Right lobe of liver (tissue), 6 donors: ENCODE measurements at regions not wholly inside any gene's neighbourhood (a gene's known extent, or its start where the extent isn't known, plus 50 kb on each side); places are given as distances from the start of the nearest gene placed in this dataset.

Experiments
- ATAC-seq, 4 donors: fragments of 200-7000 bp; cut with Tn5 transposase; one replicate each; pipeline ENCODE4 v1.9.1; 2020; ENCODE audit warnings: mild to moderate bottlenecking in 4 of 4, moderate library complexity in 4 of 4
- DNase-seq, 3 donors: peaks; one replicate each; pipeline ENCODE4 v3.0.0-alpha.2; 2020
- H3K27ac ChIP-seq, 3 donors: fragments of 200-600 bp; one replicate each; pipeline ENCODE4 v1.8.0; 2022
- H3K27me3 ChIP-seq, 2 donors: fragments of 200-600 bp; one replicate each; pipeline ENCODE4 v1.8.0; 2022
- H3K36me3 ChIP-seq, 4 donors: fragments of 200-600 bp; sonication (generic) in 1 of 4; one replicate each; pipeline versions ENCODE4 v1.5.1 to v1.8.0; 2017 to 2022; ENCODE audit warnings: control low read depth in 1 of 4
- H3K4me1 ChIP-seq, 4 donors: fragments of 200-600 bp; sonication (generic) in 1 of 4; one replicate each; pipeline versions ENCODE4 v1.5.1 to v1.8.0; 2017 to 2022; ENCODE audit warnings: control low read depth in 1 of 4
- H3K4me3 ChIP-seq, 3 donors: fragments of 200-600 bp; one replicate each; pipeline ENCODE4 v1.8.0; 2022
- H3K9me3 ChIP-seq, 4 donors: fragments of 200-600 bp; sonication (generic) in 1 of 4; one replicate each; pipeline versions ENCODE4 v1.5.1 to v1.8.0; 2017 to 2022; ENCODE audit warnings: control low read depth in 1 of 4
- POLR2A ChIP-seq: fragments of 450-650 bp; IDR thresholded peaks from one replicate; pipeline ENCODE4 v1.6.1; 2017; ENCODE audit warnings: antibody characterized with exemption, mild to moderate bottlenecking
- WGBS: methylation state at CpG from one replicate; pipeline ENCODE4 v1.1.6; 2018; ENCODE audit warnings: low coverage, low lambda C conversion rate; ENCODE audit not compliant: insufficient coverage; ENCODE audit errors: missing lambda C conversion rate; 5-methylcytosine and 5-hydroxymethylcytosine counted together
- intact Hi-C, 2 donors: fragments of 100-400 bp; cut with DNase I; formaldehyde crosslinking; loops; one replicate each; pipeline versions ENCODE4 v1.11.2 to v1.14.1; 2022
- TF ChIP-seq, protein P1 (sequence below), 4 donors: fragments of 200-600 bp in 3 of 4; fragments of 450-650 bp in 1 of 4; IDR thresholded peaks; one replicate each; pipeline versions ENCODE4 v1.5.1 to v1.8.0; 2016 to 2022; ENCODE audit warnings: antibody characterized with exemption in 4 of 4, mild to moderate bottlenecking in 2 of 4
- donor health status: DM: no; HTN: yes; CAD: no.
- donor health status: DM: no; HTN: no; CAD: no.
- donor health status: DM: no; HTN: no; CAD: no.
- donor health status: DM: no; HTN: yes; CAD: no.
- donor health status: DM: no; HTN: yes; CAD: no.

DNA sequence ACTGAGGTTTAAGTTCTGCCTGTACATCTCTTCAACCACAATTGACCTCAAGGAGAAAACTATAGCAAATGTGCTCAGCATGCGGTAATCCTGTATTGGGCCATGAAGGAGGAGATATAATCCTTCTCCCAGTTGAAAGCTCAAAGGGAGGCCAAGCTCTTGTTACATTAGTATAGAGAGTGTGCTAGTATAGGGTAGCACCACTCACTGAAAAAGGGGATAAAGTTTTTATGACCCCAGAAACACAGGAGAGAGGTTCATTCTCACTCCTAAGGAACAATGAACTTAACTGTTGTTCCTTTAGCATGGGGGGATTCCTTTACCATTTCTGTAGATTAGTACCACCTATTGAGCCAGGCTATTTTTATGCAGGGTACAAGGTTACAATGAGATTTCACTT lies 267.7 kb downstream of the LRRIQ3 start:
- H3K9me3 ChIP-seq: no peaks in the 10 kb centered on the region
- no peaks in the 10 kb centered on the region for H3K27me3 ChIP-seq
- WGBS: 69% methylated on average over 1 of the region's 1 CpG
- H3K27ac ChIP-seq: no peak overlapping the region
- no peak for DNase-seq
- TF ChIP-seq, protein P1, sequence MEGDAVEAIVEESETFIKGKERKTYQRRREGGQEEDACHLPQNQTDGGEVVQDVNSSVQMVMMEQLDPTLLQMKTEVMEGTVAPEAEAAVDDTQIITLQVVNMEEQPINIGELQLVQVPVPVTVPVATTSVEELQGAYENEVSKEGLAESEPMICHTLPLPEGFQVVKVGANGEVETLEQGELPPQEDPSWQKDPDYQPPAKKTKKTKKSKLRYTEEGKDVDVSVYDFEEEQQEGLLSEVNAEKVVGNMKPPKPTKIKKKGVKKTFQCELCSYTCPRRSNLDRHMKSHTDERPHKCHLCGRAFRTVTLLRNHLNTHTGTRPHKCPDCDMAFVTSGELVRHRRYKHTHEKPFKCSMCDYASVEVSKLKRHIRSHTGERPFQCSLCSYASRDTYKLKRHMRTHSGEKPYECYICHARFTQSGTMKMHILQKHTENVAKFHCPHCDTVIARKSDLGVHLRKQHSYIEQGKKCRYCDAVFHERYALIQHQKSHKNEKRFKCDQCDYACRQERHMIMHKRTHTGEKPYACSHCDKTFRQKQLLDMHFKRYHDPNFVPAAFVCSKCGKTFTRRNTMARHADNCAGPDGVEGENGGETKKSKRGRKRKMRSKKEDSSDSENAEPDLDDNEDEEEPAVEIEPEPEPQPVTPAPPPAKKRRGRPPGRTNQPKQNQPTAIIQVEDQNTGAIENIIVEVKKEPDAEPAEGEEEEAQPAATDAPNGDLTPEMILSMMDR (IDR thresholded peaks at IDR 0.05): no peak
- TF ChIP-seq POLR2A: no peak
- intact Hi-C loops: no loop called here
- H3K36me3 ChIP-seq: no peaks in the 10 kb centered on the region
- no peaks in the 10 kb centered on the region for H3K4me1 ChIP-seq
- no peak overlapping the region for H3K4me3 ChIP-seq
- no peak for ATAC-seq

DNA sequence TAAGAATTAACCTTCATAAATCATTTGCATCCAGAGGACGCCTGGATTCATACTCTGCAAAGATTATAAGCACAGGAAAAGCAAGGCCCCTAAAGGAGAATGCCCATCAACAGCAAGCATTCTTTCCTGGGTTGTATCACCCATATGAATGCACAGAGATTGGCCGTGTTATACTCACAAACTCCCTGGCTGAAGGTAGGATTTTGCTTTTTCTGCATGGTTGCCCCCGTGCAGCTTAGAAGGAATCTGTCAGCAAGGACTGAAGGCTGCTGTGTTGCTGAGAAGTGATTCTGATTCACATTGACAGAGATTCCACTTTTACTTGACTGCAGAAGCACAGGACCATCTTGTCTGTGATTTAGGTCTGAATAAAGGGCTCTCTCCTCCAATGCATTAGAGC lies 283.0 kb downstream of the LRRIQ3 start:
- 25% methylated on average over 3 of the region's 3 CpGs for WGBS
- intact Hi-C loops: no loop called here
- no peak overlapping the region for H3K27ac ChIP-seq
- no peak overlapping the region for H3K4me3 ChIP-seq
- ATAC-seq (no peak), DNase-seq (no peak)
- no peaks in the 10 kb centered on the region for H3K9me3 ChIP-seq
- H3K27me3 ChIP-seq: no peaks in the 10 kb centered on the region
- no peaks in the 10 kb centered on the region for H3K36me3 ChIP-seq
- H3K4me1 ChIP-seq: no peaks in the 10 kb centered on the region
- TF ChIP-seq POLR2A: no peak
- TF ChIP-seq, protein P1 (IDR thresholded peaks at IDR 0.05): no peak

DNA sequence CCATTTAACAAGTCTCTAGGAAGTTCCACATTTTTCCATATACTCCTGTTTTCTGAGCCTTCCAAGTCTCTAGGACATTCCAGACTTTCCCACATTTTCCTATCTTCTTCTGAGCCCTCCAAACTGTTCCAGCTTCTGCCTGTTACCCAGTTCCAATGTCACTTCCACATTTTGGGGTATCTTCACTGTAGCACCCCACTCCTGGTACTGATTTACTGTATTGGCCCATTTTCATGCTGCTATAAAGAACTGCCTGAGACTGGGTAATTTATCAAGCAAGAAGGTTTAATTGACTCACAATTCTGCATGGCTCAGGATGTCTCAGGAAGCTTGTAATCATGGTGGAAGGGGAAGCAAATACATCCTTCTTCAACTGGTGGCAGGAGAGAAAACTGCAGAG lies 285.0 kb downstream of the LRRIQ3 start:
- no peak for TF ChIP-seq POLR2A
- TF ChIP-seq, protein P1 (IDR thresholded peaks at IDR 0.05): no peak
- DNase-seq: no peak
- intact Hi-C loops: no loop called here
- no peaks in the 10 kb centered on the region for H3K36me3 ChIP-seq
- no peaks in the 10 kb centered on the region for H3K4me1 ChIP-seq
- H3K4me3 ChIP-seq: no peak overlapping the region
- no peak overlapping the region for H3K27ac ChIP-seq
- H3K27me3 ChIP-seq: no peaks in the 10 kb centered on the region
- ATAC-seq: no peak
- H3K9me3 ChIP-seq: no peaks in the 10 kb centered on the region

DNA sequence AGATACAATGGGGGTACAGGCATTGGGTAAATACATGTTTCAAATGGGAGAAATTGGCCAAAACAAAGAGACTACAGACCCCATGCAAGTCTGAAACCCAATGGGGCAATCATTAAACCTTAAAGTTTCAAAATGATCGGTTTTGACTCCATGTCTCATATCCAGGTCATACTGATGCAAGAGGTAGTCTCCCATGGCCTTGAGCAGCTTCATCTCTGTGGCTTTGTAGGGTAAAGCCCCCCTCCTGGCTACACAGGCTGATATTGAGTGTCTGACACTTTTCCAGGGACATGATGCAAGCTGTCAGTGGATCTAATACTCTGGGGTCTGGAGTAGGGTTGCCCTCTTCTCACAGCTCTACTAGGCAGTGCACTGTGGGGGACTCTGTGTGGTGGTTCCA lies 286.1 kb downstream of the LRRIQ3 start:
- Histone ChIP-seq H3K4me1 (no peaks in the 10 kb centered on the region), H3K4me3 (no peak overlapping the region), H3K27me3 (no peaks in the 10 kb centered on the region), H3K36me3 (no peaks in the 10 kb centered on the region), H3K9me3 (no peaks in the 10 kb centered on the region), H3K27ac (no peak overlapping the region)
- DNase-seq (no peak), ATAC-seq (no peak)
- intact Hi-C loops: no loop called here
- 67% methylated on average over 1 of the region's 1 CpG for WGBS
- TF ChIP-seq, protein P1 (IDR thresholded peaks at IDR 0.05): no peak
- TF ChIP-seq POLR2A: no peak

DNA sequence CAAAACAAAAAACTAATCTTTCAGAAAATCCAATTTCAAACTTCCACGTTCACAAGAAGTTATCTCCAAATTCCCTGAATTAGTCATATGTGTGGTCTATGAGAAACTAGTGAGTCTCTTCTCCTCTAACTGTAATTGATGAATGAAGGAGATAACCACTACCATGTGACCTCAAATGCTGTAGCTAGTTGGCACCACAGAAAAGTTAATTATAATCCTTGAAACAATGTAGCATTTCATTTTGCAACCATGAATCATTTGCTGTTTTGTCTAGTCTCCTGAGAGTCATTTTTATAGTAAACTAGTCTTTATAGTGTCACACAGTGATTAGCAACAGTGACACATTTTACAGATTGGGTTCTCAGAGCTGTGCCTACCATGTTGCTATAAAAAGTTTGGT lies 287.5 kb downstream of the LRRIQ3 start:
- Histone ChIP-seq H3K4me3 (no peak overlapping the region), H3K27me3 (no peaks in the 10 kb centered on the region), H3K4me1 (no peaks in the 10 kb centered on the region), H3K27ac (no peak overlapping the region), H3K9me3 (no peaks in the 10 kb centered on the region), H3K36me3 (no peaks in the 10 kb centered on the region)
- WGBS: 31% methylated on average over 1 of the region's 1 CpG
- ATAC-seq: no peak
- TF ChIP-seq POLR2A: no peak
- TF ChIP-seq, protein P1 (IDR thresholded peaks at IDR 0.05): no peak
- intact Hi-C loops: no loop called here
- no peak for DNase-seq
